MG63 (cell line): ENCODE measurements at regions not wholly inside any gene's neighbourhood (a gene's known extent, or its start where the extent isn't known, plus 50 kb on each side); places are given as distances from the start of the nearest gene placed in this dataset.
"Not testable (repeated sequence)": the region's sequence is repeated elsewhere in the genome, so short reads cannot be mapped to it uniquely, and the experiment has no call there.

Experiments
- DNase-seq: peaks from one replicate; pipeline ENCODE4 v3.0.0-alpha.2; 2020
- H3K27me3 ChIP-seq: fragments of 250-450 bp; sonication (Bioruptor Pico); 2 replicates; pipeline ENCODE4 v1.5.1; 2020; ENCODE audit warnings: mild to moderate bottlenecking, moderate library complexity
- H3K36me3 ChIP-seq: fragments of 250-450 bp; sonication (Bioruptor Pico); 2 replicates; pipeline ENCODE4 v1.5.1; 2020; ENCODE audit warnings: mild to moderate bottlenecking, moderate library complexity
- H3K4me3 ChIP-seq: fragments of 250-450 bp; sonication (Bioruptor Pico); 2 replicates; pipeline ENCODE4 v1.5.1; 2020; ENCODE audit warnings: mild to moderate bottlenecking, moderate library complexity
- H3K9me3 ChIP-seq: fragments of 250-450 bp; sonication (Bioruptor Pico); 2 replicates; pipeline ENCODE4 v1.5.1; 2020; ENCODE audit warnings: mild to moderate bottlenecking, moderate library complexity

- no peaks in the 10 kb centered on the region for H3K36me3 ChIP-seq
- no peaks in the 10 kb centered on the region for H3K27me3 ChIP-seq
- no peak overlapping the region for H3K4me3 ChIP-seq
- no peak for DNase-seq
- H3K9me3 ChIP-seq = no peaks in the 10 kb centered on the region
Measured at GRCh38 chr7:106457678-106458077, 172.9 kb upstream of the NAMPT start.

GRCh38 chr7:106456329-106456728 is 171.5 kb upstream of the NAMPT start:
- DNase-seq = no peak
- H3K4me3 ChIP-seq = no peak overlapping the region
- H3K9me3 ChIP-seq = no peaks in the 10 kb centered on the region
- H3K36me3 ChIP-seq = no peaks in the 10 kb centered on the region
- H3K27me3 ChIP-seq = no peaks in the 10 kb centered on the region

GRCh38 chr7:106452031-106452851 is 167.5 kb upstream of the NAMPT start:
- Histone ChIP-seq H3K9me3 (no peaks in the 10 kb centered on the region), H3K36me3 (no peaks in the 10 kb centered on the region), H3K4me3 (no peak overlapping the region), H3K27me3 (no peaks in the 10 kb centered on the region)
- no peak for DNase-seq

- H3K4me3 ChIP-seq = no peak overlapping the region
- H3K36me3 ChIP-seq = no peaks in the 10 kb centered on the region
- no peaks in the 10 kb centered on the region for H3K9me3 ChIP-seq
- DNase-seq = no peak
- no peaks in the 10 kb centered on the region for H3K27me3 ChIP-seq
Measured at GRCh38 chr7:106451171-106451570, 166.4 kb upstream of the NAMPT start.

GRCh38 chr7:106450716-106451115 is 165.9 kb upstream of the NAMPT start:
- Histone ChIP-seq H3K4me3 (no peak overlapping the region), H3K36me3 (no peaks in the 10 kb centered on the region), H3K27me3 (no peaks in the 10 kb centered on the region), H3K9me3 (no peaks in the 10 kb centered on the region)
- DNase-seq = no peak

GRCh38 chr7:106448992-106449859 is 164.4 kb upstream of the NAMPT start:
- Histone ChIP-seq H3K4me3 (no peak overlapping the region), H3K36me3 (no peaks in the 10 kb centered on the region), H3K27me3 (no peaks in the 10 kb centered on the region), H3K9me3 (no peaks in the 10 kb centered on the region)
- DNase-seq = no peak

GRCh38 chr7:106448346-106448991 is 163.7 kb upstream of the NAMPT start:
- no peak for DNase-seq
- Histone ChIP-seq H3K9me3 (no peaks in the 10 kb centered on the region), H3K27me3 (no peaks in the 10 kb centered on the region), H3K4me3 (no peak overlapping the region), H3K36me3 (no peaks in the 10 kb centered on the region)

- DNase-seq = no peak
- no peaks in the 10 kb centered on the region for H3K27me3 ChIP-seq
- no peak overlapping the region for H3K4me3 ChIP-seq
- no peaks in the 10 kb centered on the region for H3K9me3 ChIP-seq
- no peaks in the 10 kb centered on the region for H3K36me3 ChIP-seq
Measured at GRCh38 chr7:106447318-106447847, 162.6 kb upstream of the NAMPT start.

- not testable (repeated sequence) for H3K27me3 ChIP-seq, H3K36me3 ChIP-seq, H3K4me3 ChIP-seq, H3K9me3 ChIP-seq, DNase-seq
Measured at GRCh38 chr7:106445366-106445765, 160.6 kb upstream of the NAMPT start.

- DNase-seq = no peak
- Histone ChIP-seq H3K9me3 (no peaks in the 10 kb centered on the region), H3K4me3 (no peak overlapping the region), H3K36me3 (no peaks in the 10 kb centered on the region), H3K27me3 (no peaks in the 10 kb centered on the region)
Measured at GRCh38 chr7:106444068-106444655, 159.4 kb upstream of the NAMPT start.

- DNase-seq = no peak
- Histone ChIP-seq H3K9me3 (no peaks in the 10 kb centered on the region), H3K27me3 (no peaks in the 10 kb centered on the region), H3K36me3 (no peaks in the 10 kb centered on the region), H3K4me3 (no peak overlapping the region)
Measured at GRCh38 chr7:106443156-106443555, 158.4 kb upstream of the NAMPT start.

GRCh38 chr7:106442476-106442875 is 157.7 kb upstream of the NAMPT start:
- Histone ChIP-seq H3K4me3 (no peak overlapping the region), H3K27me3 (no peaks in the 10 kb centered on the region), H3K36me3 (no peaks in the 10 kb centered on the region), H3K9me3 (no peaks in the 10 kb centered on the region)
- DNase-seq = no peak

GRCh38 chr7:106441343-106441742 is 156.6 kb upstream of the NAMPT start:
- not testable (repeated sequence) for H3K4me3 ChIP-seq, H3K9me3 ChIP-seq, H3K27me3 ChIP-seq, H3K36me3 ChIP-seq, DNase-seq

GRCh38 chr7:106436933-106437332 is 152.2 kb upstream of the NAMPT start:
- not testable (repeated sequence) for H3K36me3 ChIP-seq, H3K27me3 ChIP-seq, H3K9me3 ChIP-seq, DNase-seq, H3K4me3 ChIP-seq

GRCh38 chr7:106433377-106433776 is 148.6 kb upstream of the NAMPT start:
- H3K36me3 ChIP-seq = no peaks in the 10 kb centered on the region
- no peaks in the 10 kb centered on the region for H3K9me3 ChIP-seq
- H3K4me3 ChIP-seq = no peak overlapping the region
- H3K27me3 ChIP-seq = no peaks in the 10 kb centered on the region
- no peak for DNase-seq

- no peak for DNase-seq
- Histone ChIP-seq H3K27me3 (no peaks in the 10 kb centered on the region), H3K9me3 (no peaks in the 10 kb centered on the region)
Measured at GRCh38 chr7:106430535-106431455, 146.0 kb upstream of the NAMPT start.

More at GRCh38 chr7:106430535-106431455, 146.0 kb upstream of the NAMPT start:
- no peak overlapping the region for H3K4me3 ChIP-seq
- no peaks in the 10 kb centered on the region for H3K36me3 ChIP-seq
